ENCODE measurements at regions not wholly inside any gene's neighbourhood (a gene's known extent, or its start where the extent isn't known, plus 50 kb on each side); places are given as distances from the start of the nearest gene placed in this dataset.
"Not testable (repeated sequence)": the region's sequence is repeated elsewhere in the genome, so short reads cannot be mapped to it uniquely, and the experiment has no call there.

DNA sequence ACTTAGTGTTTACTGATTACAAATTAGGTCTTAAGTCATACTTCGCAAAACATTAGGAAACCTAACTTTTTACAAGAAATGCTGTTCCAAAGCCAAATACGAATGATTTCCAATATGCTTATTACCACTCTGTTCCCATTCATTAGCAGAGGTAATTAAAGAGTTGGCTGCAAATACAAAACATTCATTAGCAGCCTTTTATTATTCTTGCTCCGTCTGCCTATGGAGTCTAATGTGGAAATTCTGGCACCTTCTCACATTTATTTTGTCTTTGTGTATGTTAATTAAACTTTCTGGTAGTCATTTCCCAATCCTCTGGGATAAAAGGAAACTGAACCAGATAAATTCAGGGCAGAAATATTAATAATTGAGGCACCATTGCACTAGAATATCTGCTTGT is 689.0 kb downstream of the PLOD2 start:
- intact Hi-C loops (cut with micrococcal nuclease; ENCODE audit: unreplicated experiment), result no loop called here
- TF ChIP-seq CTCF (conservative IDR thresholded peaks at IDR 0.05) (no peak), EZH2 (IDR thresholded peaks at IDR 0.05; ENCODE audit: low read depth) (no peak)

DNA sequence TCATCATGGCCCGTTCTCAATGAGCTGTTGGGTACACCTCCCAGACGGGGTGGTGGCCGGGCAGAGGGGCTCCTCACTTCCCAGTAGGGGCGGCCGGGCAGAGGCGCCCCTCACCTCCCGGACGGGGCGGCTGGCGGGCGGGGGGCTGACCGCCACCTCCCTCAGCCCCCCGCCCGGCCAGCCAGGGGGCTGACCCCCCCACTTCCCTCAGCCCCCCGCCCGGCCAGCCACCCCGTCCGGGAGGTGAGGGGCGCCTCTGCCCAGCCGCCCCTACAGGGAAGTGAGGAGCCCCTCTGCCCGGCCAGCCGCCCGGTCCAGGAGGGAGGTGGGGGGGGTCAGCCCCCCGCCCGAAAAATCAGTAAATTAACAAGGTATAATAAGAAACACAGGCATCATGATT is 678.2 kb downstream of the PLOD2 start:
- H2AFZ ChIP-seq; DNase-seq; H4K20me1 ChIP-seq (ENCODE audit: insufficient read depth); H3F3A ChIP-seq (ENCODE audit: insufficient read depth, low read depth); BruUV-seq (replicated peaks); H3K9me3 ChIP-seq (ENCODE audit: insufficient read depth, low read depth); CTCF ChIA-PET; POLR2A ChIA-PET (ENCODE audit: unreplicated experiment); H3K79me2 ChIP-seq (ENCODE audit: low read depth); H3K9me2 ChIP-seq (ENCODE audit: insufficient read depth); H3K4me2 ChIP-seq; H3K4me1 ChIP-seq (replicated peaks; ENCODE audit: insufficient read depth); H3K27ac ChIP-seq; H3K4me3 ChIP-seq; intact Hi-C loops (cut with micrococcal nuclease; ENCODE audit: unreplicated experiment); H3K27me3 ChIP-seq (ENCODE audit: insufficient read depth, low read depth); H3K36me3 ChIP-seq (ENCODE audit: low read depth): not testable (repeated sequence)

More for the DNA sequence above, 689.0 kb downstream of the PLOD2 start:
- ChIA-PET POLR2A (ENCODE audit: unreplicated experiment) (no interaction called here), CTCF (no interaction called here)
- no peaks in the 10 kb centered on the region for H3K79me2 ChIP-seq (ENCODE audit: low read depth)
- H4K20me1 ChIP-seq (ENCODE audit: insufficient read depth), result no peaks in the 10 kb centered on the region
- no peak overlapping the region for H3K27ac ChIP-seq
- no peaks in the 10 kb centered on the region for H3K9me2 ChIP-seq (ENCODE audit: insufficient read depth)
- no peak overlapping the region for H3K4me3 ChIP-seq
- BruUV-seq (replicated peaks), result no TSS peak
- no peaks in the 10 kb centered on the region for H3K36me3 ChIP-seq (ENCODE audit: low read depth)
- no peaks in the 10 kb centered on the region for H3F3A ChIP-seq (ENCODE audit: insufficient read depth, low read depth)
- H3K9me3 ChIP-seq (ENCODE audit: insufficient read depth, low read depth), result no peaks in the 10 kb centered on the region
- DNase-seq, result no peak
- H3K4me2 ChIP-seq, result no peak overlapping the region
- no peaks in the 10 kb centered on the region for H3K4me1 ChIP-seq (replicated peaks; ENCODE audit: insufficient read depth)
- no peaks in the 10 kb centered on the region for H3K27me3 ChIP-seq (ENCODE audit: insufficient read depth, low read depth)
- no peak overlapping the region for H2AFZ ChIP-seq

DNA sequence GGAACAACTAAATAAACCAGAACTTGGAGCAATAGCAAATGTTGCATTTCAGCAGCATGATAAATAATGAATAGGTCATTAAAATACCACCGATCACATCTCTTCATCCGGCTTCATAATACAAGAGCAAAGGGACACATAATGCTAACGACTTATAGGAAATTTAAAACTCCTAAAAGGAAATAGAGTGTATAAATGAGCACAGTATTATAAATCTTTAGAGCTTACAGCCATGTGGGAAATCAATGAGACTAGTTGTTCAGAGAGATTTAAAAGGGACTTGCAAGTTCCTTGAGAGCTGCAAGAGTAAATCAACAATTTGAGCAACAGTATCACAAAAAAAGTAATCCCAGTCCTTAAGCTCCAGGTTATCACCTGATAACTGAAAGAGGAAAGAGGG is 677.0 kb downstream of the PLOD2 start:
- Histone ChIP-seq H3K36me3 (ENCODE audit: low read depth) (no peaks in the 10 kb centered on the region), H3F3A (ENCODE audit: insufficient read depth, low read depth) (no peaks in the 10 kb centered on the region), H3K27me3 (ENCODE audit: insufficient read depth, low read depth) (no peaks in the 10 kb centered on the region), H3K79me2 (ENCODE audit: low read depth) (no peaks in the 10 kb centered on the region), H3K27ac (no peak overlapping the region), H3K4me1 (replicated peaks; ENCODE audit: insufficient read depth) (no peaks in the 10 kb centered on the region), H2AFZ (no peak overlapping the region), H4K20me1 (ENCODE audit: insufficient read depth) (no peaks in the 10 kb centered on the region), H3K4me2 (no peak overlapping the region), H3K9me3 (ENCODE audit: insufficient read depth, low read depth) (no peaks in the 10 kb centered on the region), H3K4me3 (no peak overlapping the region), H3K9me2 (ENCODE audit: insufficient read depth) (no peaks in the 10 kb centered on the region; the same call in 1 of the 2 replicates)
- POLR2A ChIA-PET (ENCODE audit: unreplicated experiment), result no interaction called here
- no peak for TF ChIP-seq CTCF (conservative IDR thresholded peaks at IDR 0.05)
- TF ChIP-seq EZH2 (IDR thresholded peaks at IDR 0.05; ENCODE audit: low read depth), result no peak
- intact Hi-C loops (cut with micrococcal nuclease; ENCODE audit: unreplicated experiment), result no loop called here
- DNase-seq, result no peak
- CTCF ChIA-PET, result no interaction called here
- no TSS peak for BruUV-seq (replicated peaks)

- Histone ChIP-seq H3K4me2 (no peak overlapping the region), H3K27ac (no peak overlapping the region), H2AFZ (no peak overlapping the region), H3K9me3 (ENCODE audit: insufficient read depth, low read depth) (no peaks in the 10 kb centered on the region), H3K36me3 (ENCODE audit: low read depth) (no peaks in the 10 kb centered on the region), H3K79me2 (ENCODE audit: low read depth) (no peaks in the 10 kb centered on the region), H4K20me1 (ENCODE audit: insufficient read depth) (no peaks in the 10 kb centered on the region), H3K9me2 (ENCODE audit: insufficient read depth) (no peaks in the 10 kb centered on the region; the same call in 1 of the 2 replicates), H3K4me3 (no peak overlapping the region), H3F3A (ENCODE audit: insufficient read depth, low read depth) (no peaks in the 10 kb centered on the region), H3K27me3 (ENCODE audit: insufficient read depth, low read depth) (no peaks in the 10 kb centered on the region), H3K4me1 (replicated peaks; ENCODE audit: insufficient read depth) (no peaks in the 10 kb centered on the region)
- DNase-seq, result no peak
- TF ChIP-seq EZH2 (IDR thresholded peaks at IDR 0.05; ENCODE audit: low read depth), result no peak
- no peak for TF ChIP-seq CTCF (conservative IDR thresholded peaks at IDR 0.05)
- intact Hi-C loops (cut with micrococcal nuclease; ENCODE audit: unreplicated experiment), result no loop called here
- BruUV-seq (replicated peaks), result no TSS peak
- ChIA-PET CTCF (interaction anchor here (0.6 kb wide), 1 partner anchor 660 kb away, joined by 3 read pairs; no protein-coding TSS in a partner anchor), POLR2A (ENCODE audit: unreplicated experiment) (no interaction called here)
These were observed 672.0 kb downstream of the PLOD2 start for GRCh38 chr3:145489011-145489410.

Measured in PC-9 (cell line).